ENCODE measurements at regions not wholly inside any gene's neighbourhood (a gene's known extent, or its start where the extent isn't known, plus 50 kb on each side); places are given as distances from the start of the nearest gene placed in this dataset.

DNA sequence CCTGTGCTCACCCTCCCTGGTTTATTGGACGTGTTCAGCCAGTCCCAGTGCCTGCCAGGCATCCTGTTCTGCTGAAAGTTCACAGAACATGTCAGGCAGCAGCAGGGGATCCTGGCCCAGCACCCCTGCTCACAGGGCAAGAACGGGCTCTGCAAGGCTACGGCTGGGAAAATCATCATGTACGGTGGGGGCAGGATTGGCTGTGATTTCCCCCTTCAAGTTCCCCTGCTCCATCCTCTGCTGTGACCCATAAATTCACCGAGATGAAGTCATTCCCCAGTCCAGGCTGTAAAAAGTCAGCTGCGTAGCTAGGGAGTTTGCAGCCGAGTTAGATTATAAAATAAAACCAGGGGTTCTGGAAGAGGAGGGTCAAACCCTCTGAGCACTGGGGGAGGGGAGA lies 484.1 kb upstream of the ZMIZ1 start:
- ATAC-seq (ENCODE audit: low read depth) (no peak), DNase-seq (no peak)
- 89% methylated on average over 4 of the region's 7 CpGs for whole genome bisulfite sequencing (ENCODE audit: insufficient coverage)
- Mint-ChIP-seq H3K4me1 (no peaks in the 10 kb centered on the region), H3K4me3 (no peak overlapping the region), H3K27me3 (peaks cover 5% of the 10 kb centered on the region), H3K27ac (no peak overlapping the region), H3K9me3 (ENCODE audit: insufficient read depth) (no peaks in the 10 kb centered on the region)
- TF ChIP-seq, protein P1, sequence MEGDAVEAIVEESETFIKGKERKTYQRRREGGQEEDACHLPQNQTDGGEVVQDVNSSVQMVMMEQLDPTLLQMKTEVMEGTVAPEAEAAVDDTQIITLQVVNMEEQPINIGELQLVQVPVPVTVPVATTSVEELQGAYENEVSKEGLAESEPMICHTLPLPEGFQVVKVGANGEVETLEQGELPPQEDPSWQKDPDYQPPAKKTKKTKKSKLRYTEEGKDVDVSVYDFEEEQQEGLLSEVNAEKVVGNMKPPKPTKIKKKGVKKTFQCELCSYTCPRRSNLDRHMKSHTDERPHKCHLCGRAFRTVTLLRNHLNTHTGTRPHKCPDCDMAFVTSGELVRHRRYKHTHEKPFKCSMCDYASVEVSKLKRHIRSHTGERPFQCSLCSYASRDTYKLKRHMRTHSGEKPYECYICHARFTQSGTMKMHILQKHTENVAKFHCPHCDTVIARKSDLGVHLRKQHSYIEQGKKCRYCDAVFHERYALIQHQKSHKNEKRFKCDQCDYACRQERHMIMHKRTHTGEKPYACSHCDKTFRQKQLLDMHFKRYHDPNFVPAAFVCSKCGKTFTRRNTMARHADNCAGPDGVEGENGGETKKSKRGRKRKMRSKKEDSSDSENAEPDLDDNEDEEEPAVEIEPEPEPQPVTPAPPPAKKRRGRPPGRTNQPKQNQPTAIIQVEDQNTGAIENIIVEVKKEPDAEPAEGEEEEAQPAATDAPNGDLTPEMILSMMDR (IDR thresholded peaks at IDR 0.05) = no peak
- no peak for TF ChIP-seq EZH2 (IDR thresholded peaks at IDR 0.05; ENCODE audit: borderline replicate concordance, insufficient read depth, low read depth, low read length, poor library complexity, severe bottlenecking)
- Histone ChIP-seq H2AFZ (ENCODE audit: insufficient read depth, low read depth, low read length, poor library complexity, severe bottlenecking) (no peak overlapping the region), H3K79me2 (ENCODE audit: control insufficient read depth, insufficient read depth, low read length) (no peaks in the 10 kb centered on the region), H3K9me3 (ENCODE audit: control extremely low read depth in 1 of 3, control insufficient read depth in 2 of 3, insufficient read depth in 1 of 3, low read length in 2 of 3) (no peaks in the 10 kb centered on the region), H3K27me3 (replicated peaks in 1 of 4; ENCODE audit: control extremely low read depth in 1 of 4, control insufficient read depth in 3 of 4, insufficient read depth in 4 of 4, low read length in 3 of 4) (peaks cover 0 to 4% (median 0%) of the 10 kb centered on the region in 4 experiments), H3K27ac (ENCODE audit: low read length in 2 of 2) (no peak overlapping the region), H3K36me3 (replicated peaks in 1 of 2; ENCODE audit: control extremely low read depth in 1 of 2, control insufficient read depth in 1 of 2, extremely low read depth in 1 of 2, insufficient read depth in 2 of 2, low read length in 1 of 2) (no peaks in the 10 kb centered on the region), H3K4me1 (ENCODE audit: control insufficient read depth in 2 of 2, insufficient read depth in 2 of 2, low read length in 2 of 2) (no peaks in the 10 kb centered on the region), H3K4me3 (ENCODE audit: control extremely low read depth in 1 of 5, extremely low read depth in 1 of 5, insufficient read depth in 1 of 5, low read depth in 2 of 5, low read length in 4 of 5) (no peak overlapping the region), H3K4me2 (replicated peaks; ENCODE audit: low read depth, low read length, poor library complexity, severe bottlenecking) (no peak overlapping the region), H3K9ac (ENCODE audit: low read length) (no peak overlapping the region), H4K20me1 (ENCODE audit: control insufficient read depth, insufficient read depth, low read length, poor library complexity, severe bottlenecking) (no peaks in the 10 kb centered on the region)
- ChIA-PET CTCF (no interaction called here), POLR2A (no interaction called here)
- intact Hi-C loops (cut with micrococcal nuclease) = no loop called here

DNA sequence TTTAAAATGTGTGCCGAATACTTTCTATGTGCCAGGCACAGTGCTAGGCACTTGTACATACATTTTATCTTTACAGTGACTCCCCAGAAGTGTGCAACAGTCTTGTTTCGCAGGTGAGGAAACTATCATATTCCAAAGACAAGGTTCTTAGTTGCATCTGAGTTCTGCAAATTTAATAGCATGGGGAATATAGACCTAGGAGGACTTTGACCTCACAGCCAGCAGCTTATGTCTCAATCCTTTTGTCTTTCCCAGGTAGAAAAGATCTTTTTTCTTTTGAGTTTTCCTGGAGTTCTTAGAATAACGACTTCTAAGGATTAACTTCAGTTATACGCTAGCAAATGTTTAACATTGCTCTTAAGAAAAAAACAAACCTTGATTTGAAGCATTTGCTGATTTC lies 482.8 kb upstream of the ZMIZ1 start:
- CTCF ChIA-PET = no interaction called here
- H3K27ac ChIP-seq (ENCODE audit: low read length in 2 of 2) = no peak overlapping the region
- POLR2A ChIA-PET = no interaction called here
- H3K27me3 Mint-ChIP-seq = peaks cover 5% of the 10 kb centered on the region
- intact Hi-C loops (cut with micrococcal nuclease) = no loop called here
- no peaks in the 10 kb centered on the region for H3K9me3 Mint-ChIP-seq (ENCODE audit: insufficient read depth)
- H3K9ac ChIP-seq (ENCODE audit: low read length) = no peak overlapping the region
- H3K4me3 ChIP-seq (ENCODE audit: control extremely low read depth in 1 of 5, extremely low read depth in 1 of 5, insufficient read depth in 1 of 5, low read depth in 2 of 5, low read length in 4 of 5) = no peak overlapping the region
- no peaks in the 10 kb centered on the region for H3K9me3 ChIP-seq (ENCODE audit: control extremely low read depth in 1 of 3, control insufficient read depth in 2 of 3, insufficient read depth in 1 of 3, low read length in 2 of 3)
- DNase-seq (no peak), ATAC-seq (ENCODE audit: low read depth) (no peak)
- no peaks in the 10 kb centered on the region for H4K20me1 ChIP-seq (ENCODE audit: control insufficient read depth, insufficient read depth, low read length, poor library complexity, severe bottlenecking)
- H3K36me3 ChIP-seq (replicated peaks in 1 of 2; ENCODE audit: control extremely low read depth in 1 of 2, control insufficient read depth in 1 of 2, extremely low read depth in 1 of 2, insufficient read depth in 2 of 2, low read length in 1 of 2) = no peaks in the 10 kb centered on the region
- no peaks in the 10 kb centered on the region for H3K79me2 ChIP-seq (ENCODE audit: control insufficient read depth, insufficient read depth, low read length)
- H3K4me1 ChIP-seq (ENCODE audit: control insufficient read depth in 2 of 2, insufficient read depth in 2 of 2, low read length in 2 of 2) = no peaks in the 10 kb centered on the region
- H3K27me3 ChIP-seq (replicated peaks in 1 of 4; ENCODE audit: control extremely low read depth in 1 of 4, control insufficient read depth in 3 of 4, insufficient read depth in 4 of 4, low read length in 3 of 4) = peaks cover 0 to 4% (median 0%) of the 10 kb centered on the region in 4 experiments
- 90% methylated on average over 1 of the region's 4 CpGs for WGBS (ENCODE audit: insufficient coverage)
- H3K27ac Mint-ChIP-seq = no peak overlapping the region
- no peaks in the 10 kb centered on the region for H3K4me1 Mint-ChIP-seq
- no peak overlapping the region for H3K4me2 ChIP-seq (replicated peaks; ENCODE audit: low read depth, low read length, poor library complexity, severe bottlenecking)
- TF ChIP-seq, protein P1 (IDR thresholded peaks at IDR 0.05) = no peak
- no peak for TF ChIP-seq EZH2 (IDR thresholded peaks at IDR 0.05; ENCODE audit: borderline replicate concordance, insufficient read depth, low read depth, low read length, poor library complexity, severe bottlenecking)
- no peak overlapping the region for H3K4me3 Mint-ChIP-seq
- no peak overlapping the region for H2AFZ ChIP-seq (ENCODE audit: insufficient read depth, low read depth, low read length, poor library complexity, severe bottlenecking)
